Adipocyte (in vitro differentiated cells): ENCODE measurements at regions not wholly inside any gene's neighbourhood (a gene's known extent, or its start where the extent isn't known, plus 50 kb on each side); places are given as distances from the start of the nearest gene placed in this dataset.
"Not testable (repeated sequence)": the region's sequence is repeated elsewhere in the genome, so short reads cannot be mapped to it uniquely, and the experiment has no call there.

Experiments used
- DNase-seq: peaks from one replicate; pipeline ENCODE4 v3.0.0-alpha.2; 2015; ENCODE audit warnings: low read depth
- H3K27me3 ChIP-seq: replicated peaks from 2 replicates; pipeline ENCODE4 v1.7.0; 2013; ENCODE audit warnings: mild to moderate bottlenecking, low read length, moderate library complexity; ENCODE audit not compliant: control insufficient read depth, insufficient read depth
- H3K36me3 ChIP-seq: 2 replicates; pipeline ENCODE4 v1.7.0; 2013; ENCODE audit warnings: low read length, mild to moderate bottlenecking, moderate library complexity; ENCODE audit not compliant: control insufficient read depth, insufficient read depth, severe bottlenecking
- H3K4me1 ChIP-seq: 2 replicates; pipeline ENCODE4 v1.7.0; 2013; ENCODE audit warnings: mild to moderate bottlenecking, low read length, moderate library complexity; ENCODE audit not compliant: control insufficient read depth, insufficient read depth
- H3K4me3 ChIP-seq: 2 replicates; pipeline ENCODE4 v1.7.0; 2013; ENCODE audit warnings: mild to moderate bottlenecking, low read length, moderate library complexity
- H3K9ac ChIP-seq: 2 replicates; pipeline ENCODE4 v1.7.0; 2013; ENCODE audit warnings: mild to moderate bottlenecking, low read length, moderate library complexity
- H3K9me3 ChIP-seq: 2 replicates; pipeline ENCODE4 v1.7.0; 2013; ENCODE audit warnings: mild to moderate bottlenecking, low read length, moderate library complexity; ENCODE audit not compliant: control insufficient read depth

DNA sequence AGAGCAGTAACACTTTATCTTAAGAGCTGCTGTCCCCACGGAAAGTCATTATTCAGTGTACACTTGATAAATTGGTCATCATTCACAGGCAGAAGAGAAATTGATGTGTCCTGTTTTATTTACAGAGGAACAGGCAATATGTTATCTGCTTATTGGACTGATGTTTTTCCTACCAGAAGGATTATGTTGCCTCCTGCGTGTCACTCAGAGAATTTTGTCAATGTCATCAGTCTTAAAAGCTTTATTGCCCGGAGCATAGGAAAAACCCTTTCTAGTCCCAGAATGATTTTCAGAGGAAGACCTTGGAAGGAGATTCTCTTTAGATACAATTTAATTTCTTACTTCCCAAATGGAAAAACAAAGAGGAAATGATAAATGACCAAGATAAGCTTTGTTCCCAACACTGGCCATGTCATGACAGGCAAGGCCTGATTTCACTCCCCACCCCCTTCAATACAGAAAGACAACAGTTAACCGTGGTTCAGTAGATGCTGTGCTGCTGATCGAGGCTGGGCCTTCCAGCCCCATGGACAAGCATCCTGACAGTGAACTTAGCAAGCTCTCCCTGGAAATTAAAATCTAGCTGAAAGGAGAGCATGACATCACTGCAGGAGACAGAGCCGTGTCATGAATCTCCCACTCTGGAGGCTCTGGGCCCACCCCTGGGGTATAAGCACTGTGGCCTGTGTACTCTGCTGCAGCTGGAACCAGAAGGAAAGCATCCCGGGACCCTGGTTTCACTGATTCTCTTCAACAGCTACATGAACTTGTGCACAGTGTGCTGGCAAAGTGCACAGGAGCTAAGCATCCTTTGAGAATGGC, 118.8 kb upstream of the LYZL2 start:
- H3K9me3 ChIP-seq = no peaks in the 10 kb centered on the region
- H3K9ac ChIP-seq = no peak overlapping the region
- H3K4me1 ChIP-seq = peaks cover 36% of the 10 kb centered on the region
- no peak for DNase-seq
- no peaks in the 10 kb centered on the region for H3K27me3 ChIP-seq
- H3K4me3 ChIP-seq = no peak overlapping the region
- H3K36me3 ChIP-seq = no peaks in the 10 kb centered on the region

DNA sequence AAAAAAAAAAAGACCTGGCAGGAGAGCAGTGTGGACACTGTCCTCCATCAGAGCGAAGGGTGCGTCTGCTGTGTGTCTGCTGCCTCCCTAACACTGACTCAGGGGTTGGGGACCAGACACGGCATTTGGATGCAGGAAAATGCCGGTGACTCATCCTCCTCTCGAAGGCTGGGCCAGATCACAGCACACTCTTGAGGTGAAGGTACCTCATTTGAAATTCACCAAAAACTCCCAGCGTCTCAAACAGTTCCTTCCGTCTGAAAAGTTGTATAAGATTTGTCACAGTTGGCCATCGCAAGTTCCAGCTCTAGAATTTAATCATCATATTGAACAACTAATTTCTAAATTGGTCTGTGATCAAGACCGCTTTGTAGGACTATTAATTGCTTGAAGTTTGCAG, 118.1 kb upstream of the LYZL2 start:
- no peak overlapping the region for H3K4me3 ChIP-seq

DNA sequence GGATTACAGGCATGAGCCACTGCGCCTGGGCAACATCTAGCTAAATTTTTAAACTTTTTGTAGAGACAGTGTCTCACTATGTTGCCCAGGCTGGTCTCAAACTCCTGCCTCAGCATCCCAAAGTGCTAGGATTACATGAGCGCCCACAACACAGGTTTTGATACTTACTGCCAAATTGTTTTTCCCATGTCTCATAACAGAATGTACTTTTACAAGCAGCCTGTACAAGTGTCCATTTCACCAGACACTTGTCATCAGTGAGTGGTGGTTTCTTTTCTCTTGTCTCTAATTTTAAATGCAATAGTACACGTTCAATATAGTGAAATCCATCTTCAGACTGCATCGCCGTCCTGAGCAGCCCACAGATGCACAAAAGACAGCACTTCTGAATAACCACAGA, 116.4 kb upstream of the LYZL2 start:
- Histone ChIP-seq H3K4me3 (no peak overlapping the region), H3K9me3 (no peaks in the 10 kb centered on the region)

More for the DNA sequence above, 118.1 kb upstream of the LYZL2 start:
- H3K36me3 ChIP-seq = no peaks in the 10 kb centered on the region
- H3K9ac ChIP-seq = no peak overlapping the region
- H3K9me3 ChIP-seq = no peaks in the 10 kb centered on the region
- peaks cover 33% of the 10 kb centered on the region for H3K4me1 ChIP-seq
- H3K27me3 ChIP-seq = no peaks in the 10 kb centered on the region
- DNase-seq = no peak

DNA sequence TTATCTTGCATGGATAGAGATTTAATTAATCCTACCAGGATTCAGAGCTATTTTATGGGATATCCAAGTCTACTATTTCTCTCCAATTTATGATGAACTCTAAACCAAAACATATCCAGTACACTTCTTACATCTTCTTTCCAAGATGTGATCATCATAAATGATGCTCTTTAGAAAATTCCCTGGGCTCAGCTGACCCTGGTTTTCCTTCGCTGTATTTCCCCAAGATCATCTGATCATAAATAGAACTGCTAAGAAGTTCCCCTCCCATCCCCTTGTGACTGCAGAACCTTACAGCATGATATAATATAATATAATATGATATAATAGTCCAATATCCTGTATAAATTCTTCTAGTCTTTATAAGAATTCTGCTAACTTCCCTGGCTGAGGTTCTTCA, 114.6 kb upstream of the LYZL2 start:
- Histone ChIP-seq H3K9me3 (no peaks in the 10 kb centered on the region), H3K36me3 (no peaks in the 10 kb centered on the region), H3K4me3 (no peak overlapping the region), H3K9ac (peak overlapping the region; percentile 71), H3K4me1 (peaks cover 23% of the 10 kb centered on the region), H3K27me3 (no peaks in the 10 kb centered on the region)
- no peak for DNase-seq

More for the DNA sequence above, 116.4 kb upstream of the LYZL2 start:
- H3K4me1 ChIP-seq = peaks cover 23% of the 10 kb centered on the region
- no peaks in the 10 kb centered on the region for H3K36me3 ChIP-seq
- no peaks in the 10 kb centered on the region for H3K27me3 ChIP-seq
- no peak overlapping the region for H3K9ac ChIP-seq
- DNase-seq = no peak

DNA sequence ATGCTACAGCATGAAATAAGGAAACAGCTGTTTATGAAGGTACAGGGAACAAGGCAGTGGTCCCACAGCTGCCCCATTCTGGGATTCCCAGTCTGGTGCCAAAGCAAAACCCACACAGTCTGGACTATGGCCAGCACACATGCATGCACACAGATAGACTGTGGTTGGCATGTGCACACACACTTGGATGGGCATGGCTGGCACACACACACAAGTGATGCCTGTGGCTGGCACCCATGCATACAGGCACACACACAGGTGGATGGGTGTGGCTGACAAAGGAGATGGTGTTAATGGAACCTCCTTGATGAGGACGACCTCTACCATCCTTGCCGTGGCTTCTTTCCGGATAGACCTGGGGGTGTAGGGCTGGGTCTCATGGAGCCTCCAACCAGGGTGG, 114.0 kb upstream of the LYZL2 start:
- Histone ChIP-seq H3K27me3 (no peaks in the 10 kb centered on the region), H3K4me3 (no peak overlapping the region), H3K9me3 (no peaks in the 10 kb centered on the region), H3K36me3 (no peaks in the 10 kb centered on the region), H3K9ac (peak overlapping the region; percentile 71), H3K4me1 (peaks cover 23% of the 10 kb centered on the region)
- DNase-seq = no peak

DNA sequence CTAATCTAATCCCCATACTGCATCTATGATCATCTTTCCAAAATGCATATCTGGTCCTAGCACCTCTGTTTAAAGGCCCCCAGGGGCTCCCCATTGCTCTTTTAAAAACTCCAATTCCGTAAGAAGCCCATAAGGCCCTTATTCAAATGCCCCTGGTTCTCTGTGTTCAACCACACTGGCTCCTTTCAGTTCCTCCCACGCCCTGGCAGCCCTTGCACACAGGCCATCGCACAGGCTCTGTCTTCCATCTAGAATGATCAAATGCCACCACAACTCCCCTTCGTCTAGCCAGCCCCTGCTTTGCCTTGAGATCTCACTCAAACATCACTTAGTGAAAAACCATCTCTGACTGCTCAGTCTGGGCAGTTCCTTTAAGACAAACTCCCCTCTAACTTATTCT, 112.9 kb upstream of the LYZL2 start:
- peaks cover 23% of the 10 kb centered on the region for H3K4me1 ChIP-seq
- no peaks in the 10 kb centered on the region for H3K9me3 ChIP-seq
- no peak for DNase-seq
- no peaks in the 10 kb centered on the region for H3K27me3 ChIP-seq
- no peak overlapping the region for H3K4me3 ChIP-seq
- H3K36me3 ChIP-seq = no peaks in the 10 kb centered on the region
- H3K9ac ChIP-seq = no peak overlapping the region

DNA sequence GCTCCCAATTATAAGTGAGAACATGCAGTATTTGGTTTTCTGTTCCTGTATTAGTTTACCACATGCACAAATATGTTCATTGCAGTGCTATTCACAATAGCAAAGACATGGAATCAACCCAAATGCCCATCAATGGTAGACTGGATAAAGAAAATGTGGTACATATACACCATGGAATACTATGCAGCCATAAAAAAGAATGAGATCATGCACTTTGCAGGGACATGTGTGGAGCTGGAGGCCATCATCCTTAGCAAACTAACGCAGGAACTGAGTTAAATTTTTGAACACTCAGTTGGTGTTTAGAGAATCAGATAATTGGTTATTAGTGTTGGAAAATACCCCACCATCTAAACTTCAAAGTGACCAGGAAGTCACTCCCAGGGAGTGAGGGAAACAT, 111.2 kb upstream of the LYZL2 start:
- not testable (repeated sequence) for H3K36me3 ChIP-seq, H3K27me3 ChIP-seq, H3K4me3 ChIP-seq, H3K9me3 ChIP-seq, DNase-seq, H3K9ac ChIP-seq
- H3K4me1 ChIP-seq = peaks cover 32% of the 10 kb centered on the region

DNA sequence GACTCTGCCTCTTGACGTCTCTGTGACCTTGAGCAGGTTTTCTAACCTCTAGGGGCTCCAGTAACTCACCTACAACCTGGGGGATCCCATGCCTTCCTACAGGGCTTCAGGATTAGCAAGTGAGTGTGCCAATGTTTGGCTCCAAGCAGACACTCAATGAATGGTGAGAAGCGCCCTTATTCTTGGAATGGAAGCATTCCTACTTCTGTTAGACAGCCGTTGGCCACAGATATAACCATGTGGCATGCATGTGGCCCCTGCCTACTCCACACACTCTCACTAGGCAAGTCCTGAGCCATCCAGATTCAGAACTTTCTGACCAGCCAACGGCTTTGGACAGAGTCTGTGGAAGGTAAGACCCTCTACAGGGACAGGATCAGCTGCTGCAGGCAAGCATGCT, 108.9 kb upstream of the LYZL2 start:
- H3K4me1 ChIP-seq = peaks cover 13% of the 10 kb centered on the region
- H3K36me3 ChIP-seq = no peaks in the 10 kb centered on the region
- no peaks in the 10 kb centered on the region for H3K27me3 ChIP-seq
- H3K9ac ChIP-seq = no peak overlapping the region
- H3K4me3 ChIP-seq = no peak overlapping the region
- DNase-seq = no peak
- no peaks in the 10 kb centered on the region for H3K9me3 ChIP-seq

DNA sequence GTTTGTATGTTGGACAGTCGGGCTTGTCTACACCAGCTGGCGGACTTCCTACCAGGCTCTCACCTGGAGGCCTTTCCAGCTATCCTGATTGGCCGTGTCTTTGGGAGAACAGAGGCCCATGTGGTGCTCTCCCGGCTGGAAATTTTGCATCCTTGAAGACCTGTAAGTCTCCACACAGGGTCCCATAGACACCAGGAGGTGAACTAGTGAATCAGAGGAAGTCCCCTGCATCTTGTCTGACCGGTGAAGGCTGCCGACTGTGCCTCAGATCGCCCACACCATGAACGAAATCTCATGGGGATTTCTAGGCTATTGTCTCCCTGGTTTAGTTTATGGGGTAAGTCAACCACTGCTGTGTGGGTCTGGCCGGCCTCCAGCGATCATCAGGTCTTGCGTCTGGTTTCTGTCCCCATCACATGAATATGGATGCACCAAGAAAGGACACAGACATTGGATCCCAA, 108.4 kb upstream of the LYZL2 start:
- H3K36me3 ChIP-seq = no peaks in the 10 kb centered on the region
- no peak for DNase-seq
- peaks cover 13% of the 10 kb centered on the region for H3K4me1 ChIP-seq
- no peak overlapping the region for H3K9ac ChIP-seq
- no peak overlapping the region for H3K4me3 ChIP-seq
- H3K27me3 ChIP-seq = no peaks in the 10 kb centered on the region
- no peaks in the 10 kb centered on the region for H3K9me3 ChIP-seq

DNA sequence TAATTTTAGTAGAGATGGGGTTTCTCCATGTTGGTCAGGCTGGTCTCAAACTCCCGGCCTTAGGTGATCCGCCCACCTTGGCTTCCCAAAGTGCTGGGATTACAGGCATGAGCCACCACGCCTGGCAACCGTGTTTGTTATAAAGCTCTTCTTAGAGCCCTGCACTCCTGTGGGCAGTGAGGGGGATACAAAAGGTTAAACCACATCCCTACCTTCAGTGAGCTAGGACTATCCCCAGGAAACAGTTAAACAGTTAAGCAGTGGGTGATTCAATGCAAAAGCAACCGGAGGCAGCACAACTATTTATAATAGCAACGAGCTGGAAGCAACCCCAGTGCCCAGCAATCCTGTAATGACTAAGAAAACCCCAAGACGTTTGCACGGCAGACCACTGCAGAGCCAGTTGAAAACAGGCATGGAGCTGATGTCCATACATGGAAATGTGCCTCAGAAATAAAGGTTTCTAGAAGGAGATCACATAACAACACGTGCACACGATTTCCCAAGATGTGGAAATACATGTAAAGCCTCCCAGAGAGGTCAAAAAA, 107.2 kb upstream of the LYZL2 start:
- peak overlapping the region; percentile 82 for H3K9ac ChIP-seq
- H3K27me3 ChIP-seq = no peaks in the 10 kb centered on the region
- H3K4me1 ChIP-seq = peaks cover 13% of the 10 kb centered on the region
- H3K36me3 ChIP-seq = no peaks in the 10 kb centered on the region
- H3K4me3 ChIP-seq = no peak overlapping the region
- DNase-seq = peak; percentile 98
- no peaks in the 10 kb centered on the region for H3K9me3 ChIP-seq

DNA sequence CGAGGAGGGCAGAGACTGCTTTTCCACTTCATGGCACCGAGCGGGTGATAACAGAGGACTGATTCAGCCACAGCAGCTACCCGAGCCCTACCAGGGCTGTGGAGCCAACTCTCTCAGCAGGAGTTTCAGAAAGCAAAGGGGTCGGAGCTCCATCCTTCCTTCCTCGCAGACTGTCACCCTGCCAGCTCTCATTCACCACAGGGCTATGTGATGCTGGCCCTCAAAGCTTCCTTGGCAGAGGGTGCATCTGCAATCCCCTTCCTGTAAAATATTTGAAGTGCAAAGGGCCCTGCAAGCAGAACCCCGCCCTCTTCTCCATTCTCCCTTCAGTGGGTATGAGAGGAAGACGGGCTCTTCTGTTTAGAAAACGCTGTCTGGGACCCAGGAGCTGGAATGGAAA, 105.3 kb upstream of the LYZL2 start:
- H3K9me3 ChIP-seq = peaks cover 9% of the 10 kb centered on the region
- H3K4me3 ChIP-seq = no peak overlapping the region
- H3K9ac ChIP-seq = no peak overlapping the region
- no peaks in the 10 kb centered on the region for H3K27me3 ChIP-seq
- H3K36me3 ChIP-seq = no peaks in the 10 kb centered on the region
- DNase-seq = no peak
- peaks cover 13% of the 10 kb centered on the region for H3K4me1 ChIP-seq
